Activated naive CD8-positive, alpha-beta T cell treated with anti-CD3 and anti-CD28 coated beads, Interleukin-2, amount 10 ng/mL, durations not matched to agents 7 days and 5 days (primary cell): ENCODE measurements at regions not wholly inside any gene's neighbourhood (a gene's known extent, or its start where the extent isn't known, plus 50 kb on each side); places are given as distances from the start of the nearest gene placed in this dataset.

Experiments used
- ATAC-seq: fragments of 150-1000 bp; cut with Tn5 transposase; one replicate; pipeline ENCODE4 v1.10.0; 2021; ENCODE audit warnings: low read depth, moderate library complexity
- POLR2A ChIA-PET: fragments of 350-600 bp; sonication (Branson Sonifier 250); formaldehyde crosslinking; loops from one replicate; lab custom pipeline; 2021; ENCODE audit warnings: antibody characterized with exemption; lab: Charles Lee
- DNase-seq: peaks from one replicate; pipeline ENCODE4 v3.0.0; 2021
- H3K27ac Mint-ChIP-seq: one replicate; pipeline ENCODE4 v1.8.0; 2022; ENCODE audit warnings: mild to moderate bottlenecking, mixed read lengths
- H3K27me3 Mint-ChIP-seq: one replicate; pipeline ENCODE4 v1.8.0; 2022; ENCODE audit warnings: mild to moderate bottlenecking, moderate library complexity, mixed read lengths
- H3K36me3 Mint-ChIP-seq: one replicate; pipeline ENCODE4 v1.8.0; 2021; ENCODE audit warnings: mild to moderate bottlenecking, mixed read lengths
- H3K4me1 Mint-ChIP-seq: one replicate; pipeline ENCODE4 v1.8.0; 2021; ENCODE audit warnings: mixed read lengths
- H3K4me3 Mint-ChIP-seq: one replicate; pipeline ENCODE4 v1.8.0; 2022; ENCODE audit warnings: mild to moderate bottlenecking, moderate library complexity, mixed read lengths
- H3K9me3 Mint-ChIP-seq: one replicate; pipeline ENCODE4 v1.8.0; 2021; ENCODE audit warnings: mixed read lengths

DNA sequence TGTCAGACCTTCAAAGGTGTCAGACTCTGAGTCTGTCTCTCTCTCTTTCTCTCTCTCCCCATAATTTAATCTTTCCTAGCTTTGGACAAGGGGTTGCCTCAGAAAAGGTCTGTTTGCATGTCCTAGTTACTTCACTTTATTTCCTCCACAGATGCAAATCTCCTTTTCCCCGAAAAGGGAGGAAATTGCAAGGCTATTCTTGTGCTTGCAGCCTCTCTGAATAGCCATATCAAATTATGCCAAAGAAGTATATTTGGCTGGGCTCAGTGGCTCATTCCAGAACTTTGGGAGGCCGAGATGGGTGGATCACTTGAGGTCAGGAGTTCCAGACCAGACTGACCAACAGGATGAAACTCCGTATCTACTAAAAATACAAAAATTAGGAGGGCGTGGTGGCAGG, 145.6 kb upstream of the GATB start:
- Mint-ChIP-seq H3K27me3 (peaks cover 4% of the 10 kb centered on the region), H3K36me3 (peaks cover 4% of the 10 kb centered on the region), H3K27ac (no peak overlapping the region), H3K4me3 (no peak overlapping the region), H3K4me1 (peaks cover 2% of the 10 kb centered on the region), H3K9me3 (peaks cover 14% of the 10 kb centered on the region)
- ATAC-seq (no peak), DNase-seq (no peak)
- POLR2A ChIA-PET, result no interaction called here

DNA sequence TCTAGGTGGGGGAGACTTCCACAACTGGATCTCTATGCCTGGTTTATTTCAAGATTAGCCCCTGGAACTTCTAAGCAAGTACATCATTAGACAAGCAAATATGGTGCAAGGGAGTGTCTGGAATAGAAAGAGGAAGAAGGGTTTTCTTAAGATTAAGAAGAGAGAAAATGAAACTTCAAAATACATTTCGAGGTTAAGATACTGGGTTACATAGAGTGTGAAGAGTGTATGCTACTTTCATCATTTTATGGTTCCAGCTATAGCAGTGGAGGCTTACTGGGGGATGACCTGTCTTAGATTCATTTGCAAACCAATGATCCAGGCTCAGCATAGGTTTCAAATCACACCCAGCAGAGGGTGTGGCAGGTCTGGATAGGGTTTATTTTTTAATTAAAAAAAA, 144.4 kb upstream of the GATB start:
- POLR2A ChIA-PET, result no interaction called here
- ATAC-seq, result no peak
- H3K9me3 Mint-ChIP-seq, result peaks cover 15% of the 10 kb centered on the region
- no peak overlapping the region for H3K27ac Mint-ChIP-seq
- H3K36me3 Mint-ChIP-seq, result peaks cover 5% of the 10 kb centered on the region
- H3K4me1 Mint-ChIP-seq, result peaks cover 2% of the 10 kb centered on the region
- no peak for DNase-seq
- H3K27me3 Mint-ChIP-seq, result peaks cover 4% of the 10 kb centered on the region
- H3K4me3 Mint-ChIP-seq, result no peak overlapping the region

DNA sequence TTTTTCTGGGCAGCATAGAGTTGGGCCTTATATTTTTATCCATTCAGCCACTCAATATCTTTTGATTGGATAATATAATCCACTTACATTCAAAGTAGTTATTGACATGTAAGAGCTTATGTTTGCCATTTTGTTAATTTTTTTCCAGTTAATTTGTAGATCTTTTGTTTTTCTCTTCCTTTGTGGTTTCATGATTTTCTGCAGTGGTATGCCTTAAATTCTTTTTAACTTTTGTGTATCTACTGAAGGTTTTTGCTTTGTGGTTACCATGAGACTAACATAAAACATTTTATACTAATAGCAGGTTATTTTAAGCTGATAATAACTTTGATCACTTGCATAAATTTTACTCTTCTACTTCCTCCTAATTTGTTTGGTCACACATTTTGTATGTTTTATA, 140.8 kb upstream of the GATB start:
- H3K9me3 Mint-ChIP-seq, result peaks cover 18% of the 10 kb centered on the region
- peaks cover 7% of the 10 kb centered on the region for H3K36me3 Mint-ChIP-seq
- no peak for DNase-seq
- POLR2A ChIA-PET, result no interaction called here
- no peaks in the 10 kb centered on the region for H3K27me3 Mint-ChIP-seq
- H3K4me3 Mint-ChIP-seq, result no peak overlapping the region
- H3K4me1 Mint-ChIP-seq, result peaks cover 2% of the 10 kb centered on the region
- ATAC-seq, result no peak
- H3K27ac Mint-ChIP-seq, result no peak overlapping the region

DNA sequence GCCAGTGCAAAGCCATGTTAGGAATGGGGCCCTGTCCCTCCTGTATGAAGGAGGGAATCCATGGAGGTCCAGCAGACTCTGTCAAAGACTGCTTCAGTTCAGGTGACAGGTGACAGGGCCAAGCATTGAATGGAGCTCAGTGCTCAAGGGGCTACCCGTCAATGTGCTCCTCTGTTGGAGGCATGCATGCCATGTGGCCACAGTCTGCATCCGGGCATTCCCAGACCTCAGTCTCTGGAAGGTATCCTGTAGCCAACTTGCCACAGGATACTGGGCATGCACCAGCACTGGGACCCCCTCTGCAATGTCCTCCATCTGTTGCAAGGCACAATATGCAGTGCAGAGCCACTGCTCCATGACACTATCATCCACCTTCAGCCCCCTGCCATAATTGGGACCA, 136.1 kb upstream of the GATB start:
- Mint-ChIP-seq H3K4me1 (no peaks in the 10 kb centered on the region), H3K9me3 (peaks cover 7% of the 10 kb centered on the region), H3K36me3 (peaks cover 3% of the 10 kb centered on the region), H3K4me3 (no peak overlapping the region), H3K27ac (no peak overlapping the region), H3K27me3 (no peaks in the 10 kb centered on the region)
- ATAC-seq (no peak), DNase-seq (no peak)
- POLR2A ChIA-PET, result no interaction called here

DNA sequence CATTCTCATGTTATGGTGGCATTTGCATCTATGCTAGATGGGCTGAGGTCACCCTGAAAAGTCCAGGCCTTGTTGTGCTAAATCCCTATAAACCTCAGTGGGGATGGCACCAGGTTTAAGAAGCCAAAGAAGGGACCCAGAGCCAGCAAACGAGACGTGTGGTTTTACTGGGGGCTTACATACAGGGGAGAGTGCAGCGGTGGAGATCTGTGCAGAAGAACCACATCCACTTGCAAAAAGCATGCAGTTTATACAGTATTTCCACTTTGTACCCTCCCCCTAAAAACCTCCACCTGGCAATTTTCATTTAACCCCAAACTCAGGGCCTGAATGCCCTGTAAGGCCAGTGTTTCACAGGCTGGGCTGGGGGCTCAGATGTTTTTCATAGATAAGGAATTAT, 134.9 kb upstream of the GATB start:
- Mint-ChIP-seq H3K27ac (no peak overlapping the region), H3K9me3 (peaks cover 5% of the 10 kb centered on the region), H3K27me3 (no peaks in the 10 kb centered on the region), H3K4me3 (no peak overlapping the region), H3K4me1 (no peaks in the 10 kb centered on the region), H3K36me3 (peaks cover 2% of the 10 kb centered on the region)
- ATAC-seq (no peak), DNase-seq (no peak)
- POLR2A ChIA-PET, result no interaction called here

DNA sequence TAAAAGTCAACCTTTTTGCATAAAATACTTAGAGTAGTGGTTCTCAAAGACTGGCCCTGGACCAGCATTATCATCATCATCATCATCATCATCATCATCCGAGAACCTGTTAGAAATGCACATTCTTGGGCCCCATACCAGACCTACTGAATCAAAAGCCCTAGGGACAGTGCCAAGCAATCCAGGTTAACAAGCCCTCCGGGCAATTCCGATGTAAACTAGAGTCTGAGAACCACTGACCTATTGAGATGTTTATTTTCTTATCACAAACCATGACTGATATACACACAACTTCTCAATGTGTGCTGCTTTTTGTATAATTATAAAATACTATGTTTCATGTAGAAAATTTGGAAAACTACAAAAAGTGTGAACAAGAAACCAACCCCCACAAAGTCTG, 133.4 kb upstream of the GATB start:
- Mint-ChIP-seq H3K27me3 (no peaks in the 10 kb centered on the region), H3K27ac (no peak overlapping the region), H3K9me3 (peaks cover 5% of the 10 kb centered on the region), H3K4me1 (no peaks in the 10 kb centered on the region), H3K4me3 (no peak overlapping the region), H3K36me3 (peaks cover 2% of the 10 kb centered on the region)
- POLR2A ChIA-PET, result no interaction called here
- no peak for ATAC-seq
- no peak for DNase-seq

DNA sequence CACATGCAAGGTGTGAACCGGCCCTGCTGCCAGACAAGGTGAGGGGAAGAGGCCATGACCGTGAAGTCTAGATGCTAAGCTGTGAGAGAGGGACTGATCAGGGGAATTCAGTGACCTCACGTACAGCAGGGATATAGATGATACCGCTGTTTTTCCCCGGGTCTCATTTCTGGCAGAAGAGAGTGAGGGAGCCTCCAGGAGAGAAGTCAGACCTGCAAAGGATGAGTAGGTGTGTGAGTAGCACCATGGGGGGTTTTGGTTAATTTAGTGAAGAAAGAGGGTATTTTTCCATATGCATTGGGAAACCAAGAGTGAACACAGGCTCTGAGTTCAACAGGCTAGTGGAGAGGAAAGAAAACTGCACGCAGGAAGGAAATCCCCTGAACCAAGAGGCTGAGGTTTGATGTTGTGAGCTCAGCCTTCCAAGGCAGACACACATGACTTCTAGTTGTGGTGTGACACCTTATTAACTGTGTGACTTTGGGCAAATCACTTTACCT, 127.6 kb upstream of the GATB start:
- H3K9me3 Mint-ChIP-seq, result peaks cover 1% of the 10 kb centered on the region
- H3K27ac Mint-ChIP-seq, result no peak overlapping the region
- ATAC-seq, result peak; percentile 52
- no peaks in the 10 kb centered on the region for H3K36me3 Mint-ChIP-seq
- DNase-seq, result no peak
- POLR2A ChIA-PET, result no interaction called here
- H3K27me3 Mint-ChIP-seq, result no peaks in the 10 kb centered on the region
- H3K4me1 Mint-ChIP-seq, result peaks cover 11% of the 10 kb centered on the region
- no peak overlapping the region for H3K4me3 Mint-ChIP-seq

DNA sequence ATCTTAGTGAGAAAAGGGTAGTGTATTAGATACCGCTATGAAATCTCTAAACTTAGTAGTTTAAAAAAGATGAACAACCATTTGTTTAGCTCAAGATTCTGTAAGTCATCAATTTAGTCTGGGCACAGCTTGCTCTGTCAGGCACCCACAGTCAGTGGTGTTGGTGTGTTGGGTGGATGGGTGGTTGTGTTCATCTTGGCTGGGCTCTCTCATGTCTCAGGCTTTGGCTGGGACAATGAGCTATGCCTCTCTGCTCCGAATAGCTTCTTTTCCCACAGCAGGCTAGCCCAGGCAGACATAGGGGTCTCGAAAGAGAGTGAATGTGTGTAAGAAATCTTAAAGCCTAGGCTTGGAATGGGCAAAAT, 127.0 kb upstream of the GATB start:
- H3K4me1 Mint-ChIP-seq, result peaks cover 11% of the 10 kb centered on the region
- no peaks in the 10 kb centered on the region for H3K27me3 Mint-ChIP-seq
- H3K36me3 Mint-ChIP-seq, result no peaks in the 10 kb centered on the region
- POLR2A ChIA-PET, result no interaction called here
- no peak for DNase-seq
- H3K27ac Mint-ChIP-seq, result no peak overlapping the region
- H3K4me3 Mint-ChIP-seq, result no peak overlapping the region
- peaks cover 1% of the 10 kb centered on the region for H3K9me3 Mint-ChIP-seq
- no peak for ATAC-seq

DNA sequence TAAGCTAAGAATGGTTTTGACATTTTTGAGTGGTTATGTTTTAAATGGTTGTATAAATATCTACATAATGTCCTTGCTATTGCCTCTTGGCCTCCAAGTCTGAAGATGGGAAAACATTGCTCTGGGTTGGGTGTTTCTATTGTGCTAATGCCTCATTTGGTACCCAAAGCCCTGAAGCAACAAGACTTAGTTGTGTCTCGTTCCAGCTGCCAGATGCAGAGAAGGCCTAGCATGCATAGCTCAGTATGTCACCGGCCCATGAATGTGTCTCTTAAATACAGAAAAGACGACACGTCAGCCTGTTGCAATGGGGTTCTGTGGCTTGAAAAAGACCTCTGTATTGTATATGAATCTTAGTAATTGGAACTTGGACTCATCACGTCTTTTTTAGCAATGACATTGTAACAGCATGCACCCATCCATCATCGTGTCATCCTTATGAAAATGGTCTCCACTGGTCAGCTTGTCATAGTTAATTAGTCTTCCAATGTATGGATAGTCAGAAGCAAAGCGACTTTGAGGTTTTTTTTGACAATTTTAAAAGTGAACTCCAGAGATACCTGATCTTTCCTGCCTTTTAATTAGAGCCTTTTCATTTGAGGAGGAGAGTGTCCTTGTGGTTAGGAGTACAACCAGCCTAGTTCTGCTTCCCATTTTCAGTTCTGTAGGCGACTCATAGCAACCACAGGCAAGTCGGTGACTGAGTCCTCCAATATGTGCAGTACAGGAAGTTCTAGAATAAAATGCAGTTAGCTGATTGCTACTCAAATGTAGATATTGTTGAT, 126.4 kb upstream of the GATB start:
- no peaks in the 10 kb centered on the region for H3K36me3 Mint-ChIP-seq
- no peaks in the 10 kb centered on the region for H3K27me3 Mint-ChIP-seq
- ATAC-seq (no peak), DNase-seq (no peak)
- H3K9me3 Mint-ChIP-seq, result peaks cover 1% of the 10 kb centered on the region
- POLR2A ChIA-PET, result no interaction called here
- peaks cover 16% of the 10 kb centered on the region for H3K4me1 Mint-ChIP-seq
- no peak overlapping the region for H3K27ac Mint-ChIP-seq
- no peak overlapping the region for H3K4me3 Mint-ChIP-seq

DNA sequence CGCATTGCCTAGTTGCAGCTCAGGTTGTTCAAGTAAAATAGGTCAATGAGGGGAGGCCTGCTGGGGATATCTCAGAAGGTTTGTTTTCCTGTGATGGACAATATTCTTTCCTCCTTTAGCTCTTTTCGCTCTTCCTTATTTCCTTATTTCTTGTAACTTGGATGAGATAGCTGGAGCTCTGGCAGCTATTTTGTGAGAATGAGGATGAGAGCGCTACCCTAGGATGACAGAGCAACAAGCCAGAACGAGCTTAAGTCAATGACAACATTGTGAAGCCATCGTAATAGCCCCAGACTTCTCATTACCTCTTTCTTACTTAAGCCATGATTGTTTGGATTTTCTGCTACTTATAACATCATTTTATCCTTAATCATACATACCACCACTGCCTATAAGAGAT, 124.3 kb upstream of the GATB start:
- POLR2A ChIA-PET, result no interaction called here
- H3K9me3 Mint-ChIP-seq, result peaks cover 1% of the 10 kb centered on the region

DNA sequence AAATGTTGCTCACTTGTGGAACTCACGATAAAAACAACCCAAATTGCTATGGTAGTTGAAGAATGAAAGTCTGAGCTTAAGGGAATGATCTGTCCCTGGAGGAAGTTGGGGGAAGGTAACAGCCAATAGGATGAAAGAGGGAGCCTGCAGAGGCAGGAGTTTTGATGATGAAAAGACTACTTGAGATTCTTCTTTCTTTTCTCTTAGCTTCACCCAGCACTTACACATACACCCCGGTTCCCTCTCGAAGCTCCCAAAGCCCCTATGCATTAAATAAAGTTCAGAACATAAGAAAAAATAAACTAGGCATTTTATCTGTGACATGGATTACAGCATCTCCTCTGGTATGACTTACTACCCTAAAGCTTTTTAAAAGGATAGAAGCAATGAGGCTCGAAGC, 122.9 kb upstream of the GATB start:
- no peaks in the 10 kb centered on the region for H3K27me3 Mint-ChIP-seq
- POLR2A ChIA-PET, result no interaction called here
- ATAC-seq, result no peak
- no peaks in the 10 kb centered on the region for H3K36me3 Mint-ChIP-seq
- no peak for DNase-seq
- peaks cover 23% of the 10 kb centered on the region for H3K4me1 Mint-ChIP-seq
- peaks cover 1% of the 10 kb centered on the region for H3K9me3 Mint-ChIP-seq
- no peak overlapping the region for H3K4me3 Mint-ChIP-seq
- H3K27ac Mint-ChIP-seq, result no peak overlapping the region

More for the DNA sequence above, 124.3 kb upstream of the GATB start:
- peaks cover 23% of the 10 kb centered on the region for H3K4me1 Mint-ChIP-seq
- no peaks in the 10 kb centered on the region for H3K27me3 Mint-ChIP-seq
- no peaks in the 10 kb centered on the region for H3K36me3 Mint-ChIP-seq
- DNase-seq (no peak), ATAC-seq (no peak)
- no peak overlapping the region for H3K27ac Mint-ChIP-seq
- no peak overlapping the region for H3K4me3 Mint-ChIP-seq

DNA sequence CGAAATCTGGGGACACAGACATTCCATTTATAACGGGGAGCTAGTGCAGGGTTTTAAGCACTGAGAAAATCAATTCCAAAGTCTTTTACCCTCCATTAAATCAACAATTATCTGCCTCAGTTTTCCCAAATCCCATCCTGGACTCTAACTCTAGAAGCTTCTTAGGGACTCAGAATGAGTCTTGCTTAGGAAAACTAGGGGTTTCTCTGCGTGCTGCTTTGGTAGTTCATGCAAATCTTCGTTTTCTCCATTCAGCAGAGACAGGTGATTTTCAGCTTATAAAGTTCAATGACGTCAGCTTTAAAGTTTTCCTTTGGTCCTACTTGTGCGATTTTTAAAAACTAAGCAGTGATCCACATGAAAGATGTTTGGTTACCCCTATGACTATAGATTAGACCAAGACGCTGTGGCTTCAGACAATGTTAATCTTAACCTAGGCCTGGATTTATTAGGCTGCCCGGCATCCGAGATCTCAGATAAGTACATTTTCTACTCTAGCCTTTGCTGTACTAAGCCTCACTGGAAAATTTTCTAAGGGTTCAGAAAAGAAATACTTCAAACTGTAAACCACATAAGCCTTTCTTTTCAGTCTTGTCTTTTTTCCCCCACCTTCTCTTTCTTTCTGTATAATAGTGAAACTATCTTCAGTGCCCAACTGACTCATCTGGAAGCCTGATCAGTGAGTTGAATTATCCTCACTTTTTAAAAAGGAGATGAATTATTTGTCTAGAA, 121.4 kb upstream of the GATB start:
- H3K27me3 Mint-ChIP-seq, result no peaks in the 10 kb centered on the region
- ATAC-seq, result no peak
- no peak for DNase-seq
- no peaks in the 10 kb centered on the region for H3K36me3 Mint-ChIP-seq
- H3K4me3 Mint-ChIP-seq, result no peak overlapping the region
- H3K27ac Mint-ChIP-seq, result no peak overlapping the region
- POLR2A ChIA-PET, result no interaction called here
- H3K9me3 Mint-ChIP-seq, result peaks cover 1% of the 10 kb centered on the region
- peaks cover 12% of the 10 kb centered on the region for H3K4me1 Mint-ChIP-seq

DNA sequence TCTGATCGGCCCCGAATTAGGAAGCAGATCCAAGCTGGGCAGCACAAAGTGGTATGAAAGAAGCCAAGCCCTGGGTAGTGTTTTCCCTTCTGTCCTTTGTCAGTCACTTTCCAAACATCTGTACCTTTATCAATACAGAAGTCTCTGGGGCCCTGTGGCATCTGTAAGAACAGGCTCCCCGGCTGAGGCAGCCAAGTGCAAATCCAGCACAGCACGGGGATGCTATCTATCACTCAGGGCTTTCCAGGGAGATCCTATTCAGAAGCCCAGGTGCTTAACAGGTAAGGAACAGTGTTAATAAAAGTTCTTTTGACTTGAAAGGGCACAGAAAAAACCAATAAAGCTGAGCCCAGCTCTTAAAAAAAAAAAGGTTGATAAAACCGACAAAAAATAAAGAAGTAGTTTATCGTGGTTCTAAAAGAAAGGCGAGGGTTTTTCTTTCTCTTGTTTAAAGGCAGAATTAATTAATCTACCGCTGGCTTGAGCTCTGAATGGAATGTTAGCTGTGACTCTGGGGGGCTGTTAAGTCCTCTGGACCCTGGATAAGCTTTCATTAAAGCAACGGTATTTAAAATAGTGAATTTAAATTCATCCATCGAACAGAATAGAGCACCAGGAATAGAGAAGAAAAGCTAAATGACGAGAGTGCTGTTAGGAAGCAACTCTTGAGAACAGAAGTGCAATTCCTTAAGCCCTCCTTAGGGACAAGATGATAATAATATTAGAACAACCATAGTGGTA, 119.1 kb upstream of the GATB start:
- POLR2A ChIA-PET, result no interaction called here
- Mint-ChIP-seq H3K4me3 (no peak overlapping the region), H3K4me1 (peaks cover 12% of the 10 kb centered on the region), H3K27me3 (no peaks in the 10 kb centered on the region), H3K9me3 (no peaks in the 10 kb centered on the region), H3K36me3 (no peaks in the 10 kb centered on the region), H3K27ac (no peak overlapping the region)
- no peak for DNase-seq
- no peak for ATAC-seq
